ENCODE measurements at regions not wholly inside any gene's neighbourhood (a gene's known extent, or its start where the extent isn't known, plus 50 kb on each side); places are given as distances from the start of the nearest gene placed in this dataset.

GRCh38 chr1:54490361-54491248 lies 57.4 kb upstream of the ACOT11 start:
- no peak for TF ChIP-seq CTCF (tag by site-specific recombination; IDR thresholded peaks at IDR 0.05)
- no peak for TF ChIP-seq HOXA7 (CRISPR knock-in tag; IDR thresholded peaks at IDR 0.05; ENCODE audit: borderline replicate concordance)
- TF ChIP-seq, protein P1, sequence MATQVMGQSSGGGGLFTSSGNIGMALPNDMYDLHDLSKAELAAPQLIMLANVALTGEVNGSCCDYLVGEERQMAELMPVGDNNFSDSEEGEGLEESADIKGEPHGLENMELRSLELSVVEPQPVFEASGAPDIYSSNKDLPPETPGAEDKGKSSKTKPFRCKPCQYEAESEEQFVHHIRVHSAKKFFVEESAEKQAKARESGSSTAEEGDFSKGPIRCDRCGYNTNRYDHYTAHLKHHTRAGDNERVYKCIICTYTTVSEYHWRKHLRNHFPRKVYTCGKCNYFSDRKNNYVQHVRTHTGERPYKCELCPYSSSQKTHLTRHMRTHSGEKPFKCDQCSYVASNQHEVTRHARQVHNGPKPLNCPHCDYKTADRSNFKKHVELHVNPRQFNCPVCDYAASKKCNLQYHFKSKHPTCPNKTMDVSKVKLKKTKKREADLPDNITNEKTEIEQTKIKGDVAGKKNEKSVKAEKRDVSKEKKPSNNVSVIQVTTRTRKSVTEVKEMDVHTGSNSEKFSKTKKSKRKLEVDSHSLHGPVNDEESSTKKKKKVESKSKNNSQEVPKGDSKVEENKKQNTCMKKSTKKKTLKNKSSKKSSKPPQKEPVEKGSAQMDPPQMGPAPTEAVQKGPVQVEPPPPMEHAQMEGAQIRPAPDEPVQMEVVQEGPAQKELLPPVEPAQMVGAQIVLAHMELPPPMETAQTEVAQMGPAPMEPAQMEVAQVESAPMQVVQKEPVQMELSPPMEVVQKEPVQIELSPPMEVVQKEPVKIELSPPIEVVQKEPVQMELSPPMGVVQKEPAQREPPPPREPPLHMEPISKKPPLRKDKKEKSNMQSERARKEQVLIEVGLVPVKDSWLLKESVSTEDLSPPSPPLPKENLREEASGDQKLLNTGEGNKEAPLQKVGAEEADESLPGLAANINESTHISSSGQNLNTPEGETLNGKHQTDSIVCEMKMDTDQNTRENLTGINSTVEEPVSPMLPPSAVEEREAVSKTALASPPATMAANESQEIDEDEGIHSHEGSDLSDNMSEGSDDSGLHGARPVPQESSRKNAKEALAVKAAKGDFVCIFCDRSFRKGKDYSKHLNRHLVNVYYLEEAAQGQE (tag by site-specific recombination; IDR thresholded peaks at IDR 0.05) = no peak
- no peak for TF ChIP-seq ZNF776 (tag by site-specific recombination; IDR thresholded peaks at IDR 0.05; ENCODE audit: borderline replicate concordance)
- TF ChIP-seq ZNF24 (tag by site-specific recombination; IDR thresholded peaks at IDR 0.05) = no peak
- no peak for TF ChIP-seq ZNF670 (tag by site-specific recombination; IDR thresholded peaks at IDR 0.05; ENCODE audit: low read depth)
- TF ChIP-seq ZNF544 (tag by site-specific recombination; IDR thresholded peaks at IDR 0.05) = no peak
- TF ChIP-seq, protein P2, sequence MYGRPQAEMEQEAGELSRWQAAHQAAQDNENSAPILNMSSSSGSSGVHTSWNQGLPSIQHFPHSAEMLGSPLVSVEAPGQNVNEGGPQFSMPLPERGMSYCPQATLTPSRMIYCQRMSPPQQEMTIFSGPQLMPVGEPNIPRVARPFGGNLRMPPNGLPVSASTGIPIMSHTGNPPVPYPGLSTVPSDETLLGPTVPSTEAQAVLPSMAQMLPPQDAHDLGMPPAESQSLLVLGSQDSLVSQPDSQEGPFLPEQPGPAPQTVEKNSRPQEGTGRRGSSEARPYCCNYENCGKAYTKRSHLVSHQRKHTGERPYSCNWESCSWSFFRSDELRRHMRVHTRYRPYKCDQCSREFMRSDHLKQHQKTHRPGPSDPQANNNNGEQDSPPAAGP (tag by site-specific recombination; IDR thresholded peaks at IDR 0.05) = peak; percentile 52
- TF ChIP-seq, protein P3, sequence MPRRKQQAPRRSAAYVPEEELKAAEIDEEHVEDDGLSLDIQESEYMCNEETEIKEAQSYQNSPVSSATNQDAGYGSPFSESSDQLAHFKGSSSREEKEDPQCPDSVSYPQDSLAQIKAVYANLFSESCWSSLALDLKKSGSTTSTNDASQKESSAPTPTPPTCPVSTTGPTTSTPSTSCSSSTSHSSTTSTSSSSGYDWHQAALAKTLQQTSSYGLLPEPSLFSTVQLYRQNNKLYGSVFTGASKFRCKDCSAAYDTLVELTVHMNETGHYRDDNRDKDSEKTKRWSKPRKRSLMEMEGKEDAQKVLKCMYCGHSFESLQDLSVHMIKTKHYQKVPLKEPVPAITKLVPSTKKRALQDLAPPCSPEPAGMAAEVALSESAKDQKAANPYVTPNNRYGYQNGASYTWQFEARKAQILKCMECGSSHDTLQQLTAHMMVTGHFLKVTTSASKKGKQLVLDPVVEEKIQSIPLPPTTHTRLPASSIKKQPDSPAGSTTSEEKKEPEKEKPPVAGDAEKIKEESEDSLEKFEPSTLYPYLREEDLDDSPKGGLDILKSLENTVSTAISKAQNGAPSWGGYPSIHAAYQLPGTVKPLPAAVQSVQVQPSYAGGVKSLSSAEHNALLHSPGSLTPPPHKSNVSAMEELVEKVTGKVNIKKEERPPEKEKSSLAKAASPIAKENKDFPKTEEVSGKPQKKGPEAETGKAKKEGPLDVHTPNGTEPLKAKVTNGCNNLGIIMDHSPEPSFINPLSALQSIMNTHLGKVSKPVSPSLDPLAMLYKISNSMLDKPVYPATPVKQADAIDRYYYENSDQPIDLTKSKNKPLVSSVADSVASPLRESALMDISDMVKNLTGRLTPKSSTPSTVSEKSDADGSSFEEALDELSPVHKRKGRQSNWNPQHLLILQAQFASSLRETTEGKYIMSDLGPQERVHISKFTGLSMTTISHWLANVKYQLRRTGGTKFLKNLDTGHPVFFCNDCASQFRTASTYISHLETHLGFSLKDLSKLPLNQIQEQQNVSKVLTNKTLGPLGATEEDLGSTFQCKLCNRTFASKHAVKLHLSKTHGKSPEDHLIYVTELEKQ (tag by site-specific recombination; IDR thresholded peaks at IDR 0.05; ENCODE audit: borderline replicate concordance) = no peak
- no peak for TF ChIP-seq ZNF16 (tag by site-specific recombination; IDR thresholded peaks at IDR 0.05; ENCODE audit: low read depth)
- TF ChIP-seq GLI4 (tag by site-specific recombination; IDR thresholded peaks at IDR 0.05) = no peak
- TF ChIP-seq RBAK (tag by site-specific recombination; IDR thresholded peaks at IDR 0.05) = no peak

Measured in HEK293 (cell line).